ENCODE measurements at regions not wholly inside any gene's neighbourhood (a gene's known extent, or its start where the extent isn't known, plus 50 kb on each side); places are given as distances from the start of the nearest gene placed in this dataset.

DNA sequence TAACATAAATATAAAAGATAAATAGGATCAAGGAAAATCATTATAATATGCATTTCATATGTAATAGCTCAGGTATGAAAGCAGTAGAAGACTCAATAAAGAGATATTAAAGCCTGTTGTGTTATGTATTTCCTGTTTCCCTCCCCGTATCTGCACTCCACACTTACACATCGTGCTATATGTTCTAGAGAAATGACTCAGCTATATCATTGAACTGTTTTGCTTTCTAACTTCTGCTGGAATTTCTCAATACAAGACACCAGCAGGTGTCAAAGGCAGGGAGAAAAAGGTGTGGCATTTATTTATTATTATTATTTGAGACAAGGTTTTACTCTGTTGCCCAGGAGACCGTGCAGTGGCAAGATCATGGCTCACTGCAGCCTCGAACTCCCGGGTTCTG lies 842.8 kb upstream of the CNTN5 start:
- Histone ChIP-seq H3K4me1 (ENCODE audit: control insufficient read depth, low read length) (no peaks in the 10 kb centered on the region), H3K4me3 (ENCODE audit: low read length) (no peak overlapping the region), H3K27ac (ENCODE audit: low read depth, low read length) (no peak overlapping the region), H3F3A (ENCODE audit: control insufficient read depth, insufficient read depth) (no peaks in the 10 kb centered on the region), H3K27me3 (ENCODE audit: control insufficient read depth, low read length) (no peaks in the 10 kb centered on the region), H3K4me2 (ENCODE audit: low read length) (no peak overlapping the region), H3K79me2 (ENCODE audit: control insufficient read depth, low read length) (no peaks in the 10 kb centered on the region), H3K9me2 (replicated peaks; ENCODE audit: control insufficient read depth, low read length) (no peaks in the 10 kb centered on the region), H3K36me3 (ENCODE audit: control insufficient read depth, low read length) (no peaks in the 10 kb centered on the region), H3K9me3 (ENCODE audit: control insufficient read depth, insufficient read depth, low read length) (no peaks in the 10 kb centered on the region), H4K20me1 (ENCODE audit: control insufficient read depth, insufficient read depth, low read depth, low read length) (no peaks in the 10 kb centered on the region)
- TF ChIP-seq CTCF (IDR thresholded peaks at IDR 0.05; ENCODE audit: low read depth, low read length, poor library complexity, severe bottlenecking): no peak
- no peak for TF ChIP-seq EZH2phosphoT487 (IDR thresholded peaks at IDR 0.05; ENCODE audit: borderline replicate concordance, low read length)

GRCh38 chr11:98180511-98180910 lies 840.2 kb upstream of the CNTN5 start:
- H3K27ac ChIP-seq (ENCODE audit: low read depth, low read length): no peak overlapping the region
- no peaks in the 10 kb centered on the region for H3K36me3 ChIP-seq (ENCODE audit: control insufficient read depth, low read length)
- H3K4me3 ChIP-seq (ENCODE audit: low read length): no peak overlapping the region
- no peaks in the 10 kb centered on the region for H3K79me2 ChIP-seq (ENCODE audit: control insufficient read depth, low read length)
- H3K4me1 ChIP-seq (ENCODE audit: control insufficient read depth, low read length): no peaks in the 10 kb centered on the region
- no peaks in the 10 kb centered on the region for H4K20me1 ChIP-seq (ENCODE audit: control insufficient read depth, insufficient read depth, low read depth, low read length)
- H3F3A ChIP-seq (ENCODE audit: control insufficient read depth, insufficient read depth): no peaks in the 10 kb centered on the region
- peaks cover 8% of the 10 kb centered on the region; the same call in 1 of the 2 replicates for H3K9me3 ChIP-seq (ENCODE audit: control insufficient read depth, insufficient read depth, low read length)
- TF ChIP-seq CTCF (IDR thresholded peaks at IDR 0.05; ENCODE audit: low read depth, low read length, poor library complexity, severe bottlenecking): no peak
- TF ChIP-seq EZH2phosphoT487 (IDR thresholded peaks at IDR 0.05; ENCODE audit: borderline replicate concordance, low read length): no peak
- H3K9me2 ChIP-seq (replicated peaks; ENCODE audit: control insufficient read depth, low read length): no peaks in the 10 kb centered on the region
- H3K27me3 ChIP-seq (ENCODE audit: control insufficient read depth, low read length): no peaks in the 10 kb centered on the region
- no peak overlapping the region for H3K4me2 ChIP-seq (ENCODE audit: low read length)

GRCh38 chr11:98180921-98181320 lies 839.8 kb upstream of the CNTN5 start:
- Histone ChIP-seq H3K9me2 (replicated peaks; ENCODE audit: control insufficient read depth, low read length) (no peaks in the 10 kb centered on the region), H3K4me3 (ENCODE audit: low read length) (no peak overlapping the region), H3K9me3 (ENCODE audit: control insufficient read depth, insufficient read depth, low read length) (peaks cover 8% of the 10 kb centered on the region; the same call in 1 of the 2 replicates), H3K27ac (ENCODE audit: low read depth, low read length) (no peak overlapping the region), H3F3A (ENCODE audit: control insufficient read depth, insufficient read depth) (no peaks in the 10 kb centered on the region), H4K20me1 (ENCODE audit: control insufficient read depth, insufficient read depth, low read depth, low read length) (no peaks in the 10 kb centered on the region), H3K79me2 (ENCODE audit: control insufficient read depth, low read length) (no peaks in the 10 kb centered on the region), H3K4me1 (ENCODE audit: control insufficient read depth, low read length) (no peaks in the 10 kb centered on the region), H3K27me3 (ENCODE audit: control insufficient read depth, low read length) (no peaks in the 10 kb centered on the region), H3K4me2 (ENCODE audit: low read length) (no peak overlapping the region), H3K36me3 (ENCODE audit: control insufficient read depth, low read length) (no peaks in the 10 kb centered on the region)
- no peak for TF ChIP-seq CTCF (IDR thresholded peaks at IDR 0.05; ENCODE audit: low read depth, low read length, poor library complexity, severe bottlenecking)
- TF ChIP-seq EZH2phosphoT487 (IDR thresholded peaks at IDR 0.05; ENCODE audit: borderline replicate concordance, low read length): no peak

DNA sequence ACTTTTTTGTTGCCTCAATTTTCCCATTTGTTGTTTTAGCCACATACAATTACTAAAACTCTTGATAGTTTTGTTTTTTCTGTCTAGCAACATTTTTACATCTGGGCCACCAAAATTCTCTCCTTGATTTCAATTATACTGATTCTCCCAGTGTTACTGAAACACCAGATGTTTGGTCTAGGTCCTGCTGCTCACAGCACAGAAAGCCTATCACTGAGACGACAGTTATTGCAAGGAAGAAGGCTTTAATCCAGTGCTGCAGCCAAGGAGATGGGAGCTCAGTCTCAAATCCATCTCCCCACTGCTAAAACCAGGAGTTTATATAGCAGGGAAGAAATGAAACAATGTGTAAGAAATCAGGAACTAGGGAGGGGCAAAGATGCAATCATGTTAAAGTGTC lies 837.7 kb upstream of the CNTN5 start:
- no peaks in the 10 kb centered on the region for H3K79me2 ChIP-seq (ENCODE audit: control insufficient read depth, low read length)
- H4K20me1 ChIP-seq (ENCODE audit: control insufficient read depth, insufficient read depth, low read depth, low read length): no peaks in the 10 kb centered on the region
- TF ChIP-seq CTCF (IDR thresholded peaks at IDR 0.05; ENCODE audit: low read depth, low read length, poor library complexity, severe bottlenecking): no peak
- TF ChIP-seq EZH2phosphoT487 (IDR thresholded peaks at IDR 0.05; ENCODE audit: borderline replicate concordance, low read length): no peak
- no peaks in the 10 kb centered on the region for H3F3A ChIP-seq (ENCODE audit: control insufficient read depth, insufficient read depth)
- no peaks in the 10 kb centered on the region for H3K27me3 ChIP-seq (ENCODE audit: control insufficient read depth, low read length)
- no peak overlapping the region for H3K4me2 ChIP-seq (ENCODE audit: low read length)
- H3K9me2 ChIP-seq (replicated peaks; ENCODE audit: control insufficient read depth, low read length): no peaks in the 10 kb centered on the region
- no peaks in the 10 kb centered on the region for H3K4me1 ChIP-seq (ENCODE audit: control insufficient read depth, low read length)
- no peaks in the 10 kb centered on the region for H3K36me3 ChIP-seq (ENCODE audit: control insufficient read depth, low read length)
- peaks cover 8% of the 10 kb centered on the region; the same call in 1 of the 2 replicates for H3K9me3 ChIP-seq (ENCODE audit: control insufficient read depth, insufficient read depth, low read length)
- H3K4me3 ChIP-seq (ENCODE audit: low read length): no peak overlapping the region
- no peak overlapping the region for H3K27ac ChIP-seq (ENCODE audit: low read depth, low read length)
